ACC112 (cell line): ENCODE measurements at regions not wholly inside any gene's neighbourhood (a gene's known extent, or its start where the extent isn't known, plus 50 kb on each side); places are given as distances from the start of the nearest gene placed in this dataset.
"Not testable (repeated sequence)": the region's sequence is repeated elsewhere in the genome, so short reads cannot be mapped to it uniquely, and the experiment has no call there.

Experiments
- H2AFZ ChIP-seq: fragments of 200-600 bp; sonication (generic); one replicate; pipeline ENCODE4 v1.6.0; 2017; ENCODE audit warnings: antibody characterized with exemption, low read length; ENCODE audit not compliant: unreplicated experiment
- H3K27ac ChIP-seq: fragments of 200-600 bp; sonication (generic); 2 replicates; pipeline ENCODE4 v1.5.1; 2014; ENCODE audit warnings: low read depth, mild to moderate bottlenecking, antibody characterized with exemption, low read length, moderate library complexity
- H3K27me3 ChIP-seq: fragments of 200-600 bp; sonication (generic); 2 replicates; pipeline ENCODE4 v1.6.1; 2014; ENCODE audit warnings: mild to moderate bottlenecking, antibody characterized with exemption, low read length, moderate library complexity, mixed read lengths; ENCODE audit not compliant: insufficient read depth
- H3K36me3 ChIP-seq: fragments of 200-600 bp; sonication (generic); 2 replicates; pipeline ENCODE4 v1.6.1; 2016; ENCODE audit warnings: mild to moderate bottlenecking, antibody characterized with exemption, low read length, moderate library complexity, mixed read lengths; ENCODE audit not compliant: insufficient read depth
- H3K4me1 ChIP-seq: fragments of 200-600 bp; sonication (generic); one replicate; pipeline ENCODE4 v1.6.1; 2016; ENCODE audit warnings: low read length, mixed read lengths; ENCODE audit not compliant: insufficient read depth, unreplicated experiment, control insufficient read depth
- H3K4me3 ChIP-seq: fragments of 200-600 bp; sonication (generic); 2 replicates; pipeline ENCODE4 v1.5.1; 2014; ENCODE audit warnings: mild to moderate bottlenecking, low read depth, low read length
- H3K79me2 ChIP-seq: fragments of 200-600 bp; sonication (generic); one replicate; pipeline ENCODE4 v1.6.0; 2016; ENCODE audit warnings: low read length; ENCODE audit not compliant: control insufficient read depth, unreplicated experiment, insufficient read depth

DNA sequence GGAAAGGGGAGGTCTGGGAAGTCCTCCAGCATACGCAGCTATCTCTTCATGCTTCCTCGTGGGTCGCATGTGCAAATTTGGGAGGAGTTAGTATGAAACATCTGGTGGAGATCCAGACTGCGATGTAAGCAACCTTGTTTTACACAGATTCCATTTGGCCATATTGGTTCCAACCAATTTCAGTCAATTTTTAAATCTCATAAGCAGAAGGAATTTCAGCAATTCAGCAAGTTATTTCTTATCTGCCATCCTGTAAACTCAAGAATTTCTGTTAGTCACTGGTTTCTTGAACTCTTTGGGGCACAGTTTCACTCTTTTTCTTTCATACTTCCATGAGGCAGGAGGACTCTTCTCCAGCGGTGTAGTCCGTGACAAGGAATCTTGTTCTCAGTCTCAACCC is 130.4 kb upstream of the CLINT1 start:
- H3K4me1 ChIP-seq: no peaks in the 10 kb centered on the region
- H2AFZ ChIP-seq: no peak overlapping the region
- no peaks in the 10 kb centered on the region for H3K79me2 ChIP-seq
- no peaks in the 10 kb centered on the region for H3K27me3 ChIP-seq
- no peak overlapping the region for H3K27ac ChIP-seq
- H3K36me3 ChIP-seq: no peaks in the 10 kb centered on the region
- H3K4me3 ChIP-seq: no peak overlapping the region

DNA sequence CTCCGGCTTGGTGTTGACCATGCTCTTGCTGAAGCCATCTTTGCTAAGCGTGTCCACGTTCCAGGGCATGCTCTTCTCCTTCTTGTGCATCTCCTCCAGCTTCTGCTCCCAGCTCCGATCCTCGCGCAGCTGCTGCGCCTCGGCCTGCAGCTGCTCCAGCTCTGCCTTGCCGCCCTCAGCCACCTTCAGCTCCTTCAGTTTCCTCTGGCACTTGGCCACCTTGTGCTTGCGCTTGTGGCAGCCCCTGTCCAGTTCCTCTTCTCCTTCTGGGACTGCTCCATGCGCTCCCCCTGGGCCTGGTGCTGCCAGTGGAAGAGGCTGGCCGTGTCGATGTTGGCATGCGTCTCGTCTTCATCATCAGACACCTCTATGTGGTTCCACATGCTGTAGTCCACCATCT is 128.3 kb upstream of the CLINT1 start:
- no peaks in the 10 kb centered on the region for H3K36me3 ChIP-seq
- no peak overlapping the region for H3K27ac ChIP-seq
- no peaks in the 10 kb centered on the region for H3K4me1 ChIP-seq
- no peaks in the 10 kb centered on the region for H3K27me3 ChIP-seq
- H2AFZ ChIP-seq: no peak overlapping the region
- H3K4me3 ChIP-seq: no peak overlapping the region
- no peaks in the 10 kb centered on the region for H3K79me2 ChIP-seq

DNA sequence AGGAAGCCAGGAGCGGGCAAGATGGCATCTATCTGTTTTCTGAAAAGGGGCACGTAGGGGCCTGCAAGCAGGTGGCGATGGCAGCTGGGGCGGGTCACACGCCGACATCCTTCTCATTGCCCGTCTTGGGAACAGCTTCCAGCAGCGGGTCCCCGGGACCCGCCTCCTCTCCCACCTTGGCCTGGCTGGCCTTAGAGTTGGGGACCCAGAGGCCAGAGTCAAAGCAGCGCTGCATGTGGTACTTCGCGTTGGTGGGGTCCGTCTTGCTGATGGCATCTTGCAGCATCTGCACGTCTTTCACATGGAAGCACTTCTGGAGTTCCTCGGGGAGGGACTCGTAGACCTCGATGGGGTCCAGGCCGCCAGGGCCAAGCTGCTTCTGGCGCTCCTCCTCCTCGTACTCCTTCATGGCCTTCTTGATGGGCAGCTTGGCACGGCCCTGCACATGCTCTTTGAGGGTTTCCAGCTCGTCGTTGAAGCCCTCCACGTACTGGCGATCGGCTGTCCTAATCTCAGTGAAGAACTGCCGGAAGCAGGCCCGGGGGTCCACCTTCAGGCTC is 127.6 kb upstream of the CLINT1 start:
- Histone ChIP-seq H3K36me3 (no peaks in the 10 kb centered on the region), H3K27me3 (no peaks in the 10 kb centered on the region), H3K4me1 (no peaks in the 10 kb centered on the region), H2AFZ (no peak overlapping the region), H3K79me2 (no peaks in the 10 kb centered on the region), H3K4me3 (no peak overlapping the region), H3K27ac (no peak overlapping the region)

DNA sequence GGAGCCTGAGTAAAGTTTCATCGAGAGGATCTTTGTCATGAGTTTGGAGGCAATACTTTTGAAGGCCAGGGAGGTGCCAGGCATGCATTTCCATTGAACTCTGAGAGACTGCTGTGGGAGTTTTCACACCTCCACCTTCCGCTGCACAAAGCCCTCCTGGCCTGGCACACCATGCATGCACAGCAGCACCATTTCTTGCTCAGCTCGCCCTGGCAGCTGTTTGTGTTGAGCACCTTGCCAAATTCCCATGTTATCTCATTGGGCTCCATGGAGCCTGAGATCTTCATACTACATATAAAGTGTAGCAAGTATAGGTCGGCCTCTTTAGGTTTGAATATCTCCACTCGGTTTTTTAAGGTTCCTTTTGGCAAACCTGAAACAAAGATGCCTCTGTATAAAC is 125.7 kb upstream of the CLINT1 start:
- H3K27ac ChIP-seq: no peak overlapping the region
- no peaks in the 10 kb centered on the region for H3K36me3 ChIP-seq
- H2AFZ ChIP-seq: no peak overlapping the region
- no peak overlapping the region for H3K4me3 ChIP-seq
- H3K27me3 ChIP-seq: no peaks in the 10 kb centered on the region
- H3K4me1 ChIP-seq: no peaks in the 10 kb centered on the region
- H3K79me2 ChIP-seq: no peaks in the 10 kb centered on the region

DNA sequence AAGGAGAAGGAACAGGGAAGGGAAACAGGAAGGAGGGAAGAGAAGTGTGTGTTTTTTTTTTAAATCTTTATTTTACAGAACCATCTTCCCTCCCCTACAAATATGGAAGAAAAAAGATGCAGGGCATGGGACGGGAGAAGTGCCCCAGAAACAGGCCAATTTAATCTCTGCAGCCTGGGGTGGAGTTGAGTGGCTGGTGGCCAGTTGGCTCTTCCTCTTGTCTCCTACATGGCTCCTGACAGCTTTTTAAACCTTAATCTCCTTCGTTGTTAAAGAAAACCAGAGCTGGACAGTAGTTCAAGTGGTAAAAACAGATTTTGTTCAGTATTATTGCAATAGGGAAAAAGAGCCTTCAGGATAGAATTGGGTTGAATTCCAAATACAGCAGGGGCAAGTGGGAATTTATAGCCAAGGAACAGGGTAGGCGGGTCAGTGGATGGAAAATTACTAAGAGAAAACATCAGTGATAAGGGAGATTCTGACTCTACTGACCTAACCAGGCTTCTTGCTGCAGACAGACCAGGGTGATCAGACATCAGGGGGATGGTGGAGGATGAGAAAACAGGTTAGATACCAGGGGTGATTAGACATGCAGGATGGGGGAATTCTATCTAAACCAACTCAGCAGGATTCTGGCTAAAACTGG is 125.1 kb upstream of the CLINT1 start:
- H3K27me3 ChIP-seq: no peaks in the 10 kb centered on the region

GRCh38 chr5:157978061-157978460 is 119.1 kb upstream of the CLINT1 start:
- peaks cover 14% of the 10 kb centered on the region; the same call in 1 of the 2 replicates for H3K27me3 ChIP-seq
- no peak overlapping the region for H3K27ac ChIP-seq
- H2AFZ ChIP-seq: no peak overlapping the region
- H3K4me1 ChIP-seq: no peaks in the 10 kb centered on the region
- no peak overlapping the region for H3K4me3 ChIP-seq
- no peaks in the 10 kb centered on the region for H3K36me3 ChIP-seq
- H3K79me2 ChIP-seq: no peaks in the 10 kb centered on the region

More for the DNA sequence above, 125.1 kb upstream of the CLINT1 start:
- H3K4me3 ChIP-seq: no peak overlapping the region
- H2AFZ ChIP-seq: no peak overlapping the region
- no peaks in the 10 kb centered on the region for H3K79me2 ChIP-seq
- H3K36me3 ChIP-seq: no peaks in the 10 kb centered on the region
- H3K27ac ChIP-seq: no peak overlapping the region
- no peaks in the 10 kb centered on the region for H3K4me1 ChIP-seq

GRCh38 chr5:157976429-157976828 is 117.5 kb upstream of the CLINT1 start:
- H3K4me3 ChIP-seq: no peak overlapping the region
- no peaks in the 10 kb centered on the region for H3K79me2 ChIP-seq
- H2AFZ ChIP-seq: no peak overlapping the region
- H3K27ac ChIP-seq: no peak overlapping the region
- no peaks in the 10 kb centered on the region for H3K36me3 ChIP-seq
- H3K27me3 ChIP-seq: peaks cover 14% of the 10 kb centered on the region; the same call in 1 of the 2 replicates
- H3K4me1 ChIP-seq: no peaks in the 10 kb centered on the region

DNA sequence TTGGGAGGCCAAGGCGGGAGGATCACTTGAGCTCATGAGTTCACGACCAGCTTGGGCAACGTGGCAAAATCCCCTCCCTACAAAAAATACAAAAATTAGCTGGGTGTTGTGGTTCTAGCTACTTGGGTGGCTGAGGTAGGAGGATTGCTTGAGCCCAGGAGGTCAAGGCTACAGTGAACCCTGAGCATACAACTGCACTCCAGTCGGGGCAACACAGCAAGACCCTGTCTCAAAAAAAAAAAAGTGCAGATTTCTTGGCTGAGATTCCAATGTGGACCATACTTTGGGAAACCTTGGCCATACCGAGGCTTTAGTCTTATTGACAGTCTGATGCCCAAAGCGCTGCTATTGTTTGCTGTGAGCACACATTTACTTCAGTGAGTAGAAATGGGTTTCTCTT is 113.6 kb upstream of the CLINT1 start:
- no peaks in the 10 kb centered on the region for H3K4me1 ChIP-seq
- peaks cover 14% of the 10 kb centered on the region; the same call in 1 of the 2 replicates for H3K27me3 ChIP-seq
- H3K79me2 ChIP-seq: no peaks in the 10 kb centered on the region
- no peak overlapping the region for H3K27ac ChIP-seq
- H3K4me3 ChIP-seq: no peak overlapping the region
- no peak overlapping the region for H2AFZ ChIP-seq
- H3K36me3 ChIP-seq: no peaks in the 10 kb centered on the region

DNA sequence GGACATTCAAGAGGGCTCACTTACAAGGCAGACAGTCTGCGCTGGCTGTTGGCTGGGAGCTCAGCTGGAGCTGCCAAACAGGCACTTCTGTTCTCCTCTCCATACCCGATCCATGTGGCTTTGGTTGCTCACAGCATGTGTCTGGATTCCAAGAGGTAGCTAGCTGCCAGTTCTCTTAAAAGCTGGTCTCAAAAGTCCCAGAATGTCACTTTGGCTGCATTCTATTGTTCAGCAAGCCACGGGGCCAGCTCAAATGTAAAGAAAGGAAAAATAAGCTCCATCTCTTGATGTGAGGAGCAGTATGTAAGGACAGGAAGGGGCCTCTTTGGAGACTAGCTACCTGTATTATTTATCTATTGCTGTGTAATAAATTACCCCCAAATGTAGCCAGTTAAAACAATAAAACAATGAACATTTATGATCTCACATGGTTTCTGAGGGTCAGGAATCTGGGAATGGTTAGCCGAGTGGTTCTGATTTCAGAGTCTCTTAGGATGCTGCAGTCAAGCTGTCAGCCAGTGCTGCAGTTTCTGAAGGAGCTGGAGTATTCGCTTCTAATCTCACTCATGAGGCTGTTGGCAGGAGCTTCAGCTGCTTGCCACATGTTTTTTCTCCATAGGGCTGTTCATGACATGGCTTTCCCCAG is 112.7 kb upstream of the CLINT1 start:
- no peak overlapping the region for H2AFZ ChIP-seq
- peaks cover 14% of the 10 kb centered on the region; the same call in 1 of the 2 replicates for H3K27me3 ChIP-seq
- H3K36me3 ChIP-seq: no peaks in the 10 kb centered on the region
- no peaks in the 10 kb centered on the region for H3K4me1 ChIP-seq
- H3K27ac ChIP-seq: no peak overlapping the region
- no peaks in the 10 kb centered on the region for H3K79me2 ChIP-seq
- no peak overlapping the region for H3K4me3 ChIP-seq

- H3K4me3 ChIP-seq, H3K36me3 ChIP-seq, H3K4me1 ChIP-seq, H2AFZ ChIP-seq, H3K27ac ChIP-seq, H3K27me3 ChIP-seq, H3K79me2 ChIP-seq: not testable (repeated sequence)
Measured at GRCh38 chr5:157968570-157968969, 109.6 kb upstream of the CLINT1 start.

DNA sequence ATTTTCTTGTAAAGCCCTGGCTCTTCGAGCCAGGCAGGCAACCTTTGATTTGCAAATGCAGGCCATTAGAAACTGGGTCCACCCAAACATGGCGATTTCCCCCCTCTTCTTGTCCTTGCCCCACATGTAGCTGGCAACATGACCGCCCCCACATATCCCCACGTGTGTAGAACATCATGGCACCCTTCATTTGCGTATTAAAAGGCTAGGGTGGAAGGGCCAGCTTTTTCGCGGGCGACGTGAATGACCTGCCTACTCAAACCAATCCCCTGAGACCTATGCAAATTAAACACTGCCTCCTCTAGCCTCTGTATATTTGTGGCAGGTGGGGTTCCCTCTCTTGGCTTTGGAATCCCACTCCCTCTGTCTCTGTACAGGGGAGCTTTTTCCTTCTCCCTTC is 107.0 kb upstream of the CLINT1 start:
- H3K4me1 ChIP-seq: no peaks in the 10 kb centered on the region
- H2AFZ ChIP-seq: no peak overlapping the region
- H3K79me2 ChIP-seq: no peaks in the 10 kb centered on the region
- no peaks in the 10 kb centered on the region for H3K27me3 ChIP-seq
- no peak overlapping the region for H3K4me3 ChIP-seq
- no peak overlapping the region for H3K27ac ChIP-seq
- H3K36me3 ChIP-seq: no peaks in the 10 kb centered on the region
